B cell (primary cell): ENCODE measurements at regions not wholly inside any gene's neighbourhood (a gene's known extent, or its start where the extent isn't known, plus 50 kb on each side); places are given as distances from the start of the nearest gene placed in this dataset.

Source experiments
- ATAC-seq: fragments of 200-7000 bp; cut with Tn5 transposase; one replicate; pipeline ENCODE4 v1.10.0; 2021; ENCODE audit warnings: low read depth, mild to moderate bottlenecking, moderate number of reproducible peaks, moderate library complexity
- CTCF ChIA-PET: fragments of 350-600 bp; sonication (Branson Sonifier 250); formaldehyde crosslinking; loops from one replicate; lab custom pipeline; 2021; ENCODE audit warnings: antibody characterized with exemption, inconsistent platforms; lab: Charles Lee
- POLR2A ChIA-PET: fragments of 350-600 bp; sonication (Branson Sonifier 250); formaldehyde crosslinking; loops from one replicate; lab custom pipeline; 2021; ENCODE audit warnings: antibody characterized with exemption; lab: Charles Lee
- DNase-seq: peaks from one replicate; pipeline ENCODE4 v3.0.0; 2013
- H2AFZ ChIP-seq: 2 replicates; pipeline ENCODE4 v1.6.1; 2012; ENCODE audit warnings: mild to moderate bottlenecking, low read depth, low read length; ENCODE audit not compliant: insufficient read depth, poor library complexity, severe bottlenecking
- H3K27ac ChIP-seq, 2 donors: 1 replicate in 1 of 2; 2 replicates in 1 of 2; pipeline ENCODE4 v1.5.1; 2012 to 2013; ENCODE audit warnings: low read length in 2 of 2, mild to moderate bottlenecking in 2 of 2, moderate library complexity in 1 of 2
- H3K27me3 ChIP-seq, 4 experiments: fragments of 200-600 bp in 1 of 4; sonication (generic) in 1 of 4; replicated peaks in 1 of 4; 1 replicate in 2 of 4; 2 replicates in 2 of 4; pipeline versions ENCODE4 v1.6.1 to v1.7.0; 2013 to 2016; ENCODE audit warnings: low read length in 3 of 4, mild to moderate bottlenecking in 2 of 4, mixed read lengths in 1 of 4, moderate library complexity in 1 of 4; ENCODE audit not compliant: insufficient read depth in 4 of 4, control insufficient read depth in 3 of 4; ENCODE audit errors: control extremely low read depth in 1 of 4
- H3K36me3 ChIP-seq, 2 experiments: replicated peaks in 1 of 2; 1 replicate in 1 of 2; 2 replicates in 1 of 2; pipeline versions ENCODE4 v1.6.1 to v1.7.1; 2013; ENCODE audit warnings: low read length in 1 of 2; ENCODE audit not compliant: insufficient read depth in 2 of 2, control insufficient read depth in 1 of 2; ENCODE audit errors: control extremely low read depth in 1 of 2, extremely low read depth in 1 of 2
- H3K4me1 ChIP-seq, 2 donors: fragments of 200-600 bp in 1 of 2; sonication (generic) in 1 of 2; 1 replicate in 1 of 2; 2 replicates in 1 of 2; pipeline versions ENCODE4 v1.5.1 to v1.6.1; 2013 to 2017; ENCODE audit warnings: low read length in 2 of 2; ENCODE audit not compliant: control insufficient read depth in 2 of 2, insufficient read depth in 2 of 2
- H3K4me2 ChIP-seq: replicated peaks from 2 replicates; pipeline ENCODE3; 2012; ENCODE audit warnings: mild to moderate bottlenecking, low read depth, low read length; ENCODE audit not compliant: poor library complexity, severe bottlenecking
- H3K4me3 ChIP-seq, 5 experiments: fragments of 200-600 bp in 1 of 5; sonication (generic) in 1 of 5; 1 replicate in 3 of 5; 2 replicates in 2 of 5; pipeline versions ENCODE4 v1.5.1 to v1.7.0; 2011 to 2016; ENCODE audit warnings: low read length in 4 of 5, mild to moderate bottlenecking in 4 of 5, low read depth in 2 of 5, control low read depth in 1 of 5, moderate library complexity in 1 of 5; ENCODE audit not compliant: insufficient read depth in 1 of 5; ENCODE audit errors: control extremely low read depth in 1 of 5, extremely low read depth in 1 of 5
- H3K79me2 ChIP-seq: fragments of 200-600 bp; sonication (generic); one replicate; pipeline ENCODE4 v1.6.0; 2016; ENCODE audit warnings: low read length; ENCODE audit not compliant: control insufficient read depth, insufficient read depth
- H3K9ac ChIP-seq: fragments of 200-600 bp; sonication (generic); 2 replicates; pipeline ENCODE4 v1.6.1; 2017; ENCODE audit warnings: mild to moderate bottlenecking, low read length, moderate library complexity
- H3K9me3 ChIP-seq, 3 donors: one replicate each; pipeline versions ENCODE4 v1.6.1 to v1.7.1; 2013; ENCODE audit warnings: low read length in 2 of 3; ENCODE audit not compliant: control insufficient read depth in 2 of 3, insufficient read depth in 1 of 3; ENCODE audit errors: control extremely low read depth in 1 of 3
- H4K20me1 ChIP-seq: 2 replicates; pipeline ENCODE4 v1.6.0; 2012; ENCODE audit warnings: mild to moderate bottlenecking, low read length; ENCODE audit not compliant: insufficient read depth, control insufficient read depth, poor library complexity, severe bottlenecking
- H3K27ac Mint-ChIP-seq: one replicate; pipeline ENCODE4 v1.8.0; 2021; ENCODE audit warnings: mixed read lengths
- H3K27me3 Mint-ChIP-seq: one replicate; pipeline ENCODE4 v1.8.0; 2021; ENCODE audit warnings: mixed read lengths
- H3K4me1 Mint-ChIP-seq: one replicate; pipeline ENCODE4 v1.8.0; 2021; ENCODE audit warnings: mixed read lengths
- H3K4me3 Mint-ChIP-seq: one replicate; pipeline ENCODE4 v1.8.0; 2021; ENCODE audit warnings: mixed read lengths
- H3K9me3 Mint-ChIP-seq: one replicate; pipeline ENCODE4 v1.8.0; 2022; ENCODE audit warnings: mixed read lengths; ENCODE audit not compliant: insufficient read depth
- EZH2 ChIP-seq: IDR thresholded peaks from 2 replicates; pipeline ENCODE4 v1.6.1; 2012; ENCODE audit warnings: borderline replicate concordance, low read depth, mild to moderate bottlenecking, moderate library complexity, low read length; ENCODE audit not compliant: insufficient read depth, poor library complexity, severe bottlenecking
- WGBS: methylation state at CpG from one replicate; pipeline ENCODE4 v1.1.5; 2013; ENCODE audit warnings: missing lambda C conversion rate; ENCODE audit not compliant: insufficient coverage; 5-methylcytosine and 5-hydroxymethylcytosine counted together
- intact Hi-C: fragments of 100-400 bp; cut with micrococcal nuclease; formaldehyde crosslinking; loops from one replicate; pipeline ENCODE4 v1.10.0; 2022
- TF ChIP-seq, protein P1 (sequence below): fragments of 200-600 bp; IDR thresholded peaks from one replicate; pipeline ENCODE4 v1.8.0; 2022; ENCODE audit warnings: antibody characterized with exemption, mild to moderate bottlenecking

DNA sequence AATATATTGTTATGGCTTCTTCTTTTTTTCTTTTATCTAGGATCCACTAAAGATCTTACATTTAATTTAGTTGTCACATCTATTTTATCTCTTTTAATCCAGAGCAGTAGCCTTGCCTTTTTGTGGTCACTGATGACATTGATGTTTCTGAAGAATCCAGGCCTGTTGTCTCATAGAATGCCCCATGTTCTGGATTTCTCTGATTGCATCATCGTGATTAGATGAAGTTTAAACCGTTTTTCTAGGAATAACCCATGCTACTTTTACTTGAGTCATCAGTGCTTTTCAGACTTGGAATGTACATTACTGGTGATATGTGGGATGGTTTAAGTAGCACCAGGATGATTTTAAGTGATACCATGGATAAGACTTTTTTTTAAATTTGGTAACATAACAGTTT lies 106.4 kb upstream of the CES5A start:
- H3K9me3 Mint-ChIP-seq: no peaks in the 10 kb centered on the region
- DNase-seq (no peak), ATAC-seq (no peak)
- Histone ChIP-seq H3K4me2 (no peak overlapping the region), H3K9ac (no peak overlapping the region), H3K27me3 (peaks cover 0 to 2% (median 0%) of the 10 kb centered on the region in 4 experiments), H3K4me3 (no peak overlapping the region), H3K9me3 (no peaks in the 10 kb centered on the region), H4K20me1 (no peaks in the 10 kb centered on the region), H3K4me1 (no peaks in the 10 kb centered on the region), H3K36me3 (no peaks in the 10 kb centered on the region), H3K27ac (no peak overlapping the region), H3K79me2 (no peaks in the 10 kb centered on the region), H2AFZ (no peak overlapping the region)
- no peak for TF ChIP-seq EZH2
- TF ChIP-seq, protein P1, sequence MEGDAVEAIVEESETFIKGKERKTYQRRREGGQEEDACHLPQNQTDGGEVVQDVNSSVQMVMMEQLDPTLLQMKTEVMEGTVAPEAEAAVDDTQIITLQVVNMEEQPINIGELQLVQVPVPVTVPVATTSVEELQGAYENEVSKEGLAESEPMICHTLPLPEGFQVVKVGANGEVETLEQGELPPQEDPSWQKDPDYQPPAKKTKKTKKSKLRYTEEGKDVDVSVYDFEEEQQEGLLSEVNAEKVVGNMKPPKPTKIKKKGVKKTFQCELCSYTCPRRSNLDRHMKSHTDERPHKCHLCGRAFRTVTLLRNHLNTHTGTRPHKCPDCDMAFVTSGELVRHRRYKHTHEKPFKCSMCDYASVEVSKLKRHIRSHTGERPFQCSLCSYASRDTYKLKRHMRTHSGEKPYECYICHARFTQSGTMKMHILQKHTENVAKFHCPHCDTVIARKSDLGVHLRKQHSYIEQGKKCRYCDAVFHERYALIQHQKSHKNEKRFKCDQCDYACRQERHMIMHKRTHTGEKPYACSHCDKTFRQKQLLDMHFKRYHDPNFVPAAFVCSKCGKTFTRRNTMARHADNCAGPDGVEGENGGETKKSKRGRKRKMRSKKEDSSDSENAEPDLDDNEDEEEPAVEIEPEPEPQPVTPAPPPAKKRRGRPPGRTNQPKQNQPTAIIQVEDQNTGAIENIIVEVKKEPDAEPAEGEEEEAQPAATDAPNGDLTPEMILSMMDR: no peak
- CTCF ChIA-PET: no interaction called here
- H3K4me3 Mint-ChIP-seq: no peak overlapping the region
- POLR2A ChIA-PET: no interaction called here
- no CpG with 5 or more reads among the region's 2 CpGs for WGBS
- intact Hi-C loops: no loop called here
- H3K27me3 Mint-ChIP-seq: peaks cover 3% of the 10 kb centered on the region
- no peaks in the 10 kb centered on the region for H3K4me1 Mint-ChIP-seq
- H3K27ac Mint-ChIP-seq: no peak overlapping the region

DNA sequence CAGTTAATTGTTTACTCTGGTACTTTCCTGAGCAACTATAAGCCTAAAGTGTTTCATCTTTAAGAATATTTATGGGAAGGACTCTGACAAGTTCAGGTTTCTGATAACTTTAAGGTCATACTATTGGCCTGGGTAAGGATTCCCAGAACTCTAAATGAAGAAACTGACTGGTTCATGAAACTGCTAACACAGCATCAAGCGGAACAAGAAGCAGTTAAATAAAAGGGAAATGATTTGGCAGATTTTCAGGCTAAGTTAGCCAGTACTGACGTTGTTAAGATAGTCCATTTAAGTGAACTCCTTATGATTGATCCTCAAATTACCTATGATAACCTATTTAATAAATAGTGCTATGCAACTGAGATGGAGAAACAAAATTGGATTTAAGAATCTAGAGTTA lies 101.6 kb upstream of the CES5A start:
- CTCF ChIA-PET: no interaction called here
- Histone ChIP-seq H3K9ac (no peak overlapping the region), H3K4me2 (no peak overlapping the region), H3K4me1 (no peaks in the 10 kb centered on the region), H3K9me3 (no peaks in the 10 kb centered on the region), H4K20me1 (no peaks in the 10 kb centered on the region), H3K79me2 (no peaks in the 10 kb centered on the region), H3K4me3 (no peak overlapping the region), H2AFZ (no peak overlapping the region), H3K36me3 (no peaks in the 10 kb centered on the region), H3K27me3 (peaks cover 0 to 2% (median 0%) of the 10 kb centered on the region in 4 experiments), H3K27ac (no peak overlapping the region)
- intact Hi-C loops: no loop called here
- H3K27ac Mint-ChIP-seq: no peak overlapping the region
- no peak overlapping the region for H3K4me3 Mint-ChIP-seq
- POLR2A ChIA-PET: no interaction called here
- WGBS: no CpG with 5 or more reads among the region's 2 CpGs
- ATAC-seq (no peak), DNase-seq (no peak)
- TF ChIP-seq, protein P1: no peak
- TF ChIP-seq EZH2: no peak
- no peaks in the 10 kb centered on the region for H3K4me1 Mint-ChIP-seq
- H3K27me3 Mint-ChIP-seq: peaks cover 3% of the 10 kb centered on the region
- no peaks in the 10 kb centered on the region for H3K9me3 Mint-ChIP-seq
